Gastrocnemius medialis (tissue), 4 donors: ENCODE measurements at regions not wholly inside any gene's neighbourhood (a gene's known extent, or its start where the extent isn't known, plus 50 kb on each side); places are given as distances from the start of the nearest gene placed in this dataset.

ENCODE experiments used
- ATAC-seq, 2 donors: fragments of 150-250 bp; one replicate each; pipeline ENCODE4 v1.9.1; 2016
- DNase-seq, 2 donors: peaks; one replicate each; pipeline ENCODE4 v3.0.0-alpha.2; 2019
- H3K27ac ChIP-seq, 4 donors: fragments of 200-600 bp; sonication (generic); 1 replicate in 1 of 4; 2 replicates in 3 of 4; pipeline ENCODE4 v1.5.1; 2016 to 2018; ENCODE audit warnings: mild to moderate bottlenecking in 2 of 4, moderate library complexity in 1 of 4
- H3K27me3 ChIP-seq, 3 donors: fragments of 200-600 bp; sonication (generic) in 2 of 3; 1 replicate in 1 of 3; 2 replicates in 2 of 3; pipeline versions ENCODE4 v1.5.1 to v1.6.0; 2016 to 2019; ENCODE audit warnings: mild to moderate bottlenecking in 1 of 3, moderate library complexity in 1 of 3
- H3K36me3 ChIP-seq, 2 donors: fragments of 200-600 bp; sonication (generic) in 1 of 2; one replicate each; pipeline ENCODE4 v1.5.1; 2017 to 2018
- H3K4me1 ChIP-seq, 2 donors: fragments of 200-600 bp; sonication (generic) in 1 of 2; one replicate each; pipeline ENCODE4 v1.5.1; 2016 to 2017; ENCODE audit warnings: mild to moderate bottlenecking in 2 of 2
- H3K4me3 ChIP-seq, 4 donors: fragments of 200-600 bp; sonication (generic) in 3 of 4; 1 replicate in 1 of 4; 2 replicates in 3 of 4; pipeline ENCODE4 v1.5.1; 2016 to 2019; ENCODE audit warnings: mild to moderate bottlenecking in 2 of 4
- H3K9me3 ChIP-seq, 3 donors: fragments of 200-600 bp; sonication (generic) in 2 of 3; 1 replicate in 1 of 3; 2 replicates in 2 of 3; pipeline ENCODE4 v1.5.1; 2016 to 2019
- CTCF ChIP-seq, 5 experiments: fragments of 450-650 bp in 3 of 5; fragments of 200-600 bp in 2 of 5; sonication (generic) in 2 of 5; IDR thresholded peaks in 4 of 5; conservative IDR thresholded peaks in 1 of 5; 1 replicate in 4 of 5; 2 replicates in 1 of 5; pipeline ENCODE4 v1.5.1; 2016 to 2019; ENCODE audit warnings: antibody characterized with exemption in 5 of 5, mild to moderate bottlenecking in 3 of 5, moderate library complexity in 3 of 5
- POLR2A ChIP-seq, 2 donors: fragments of 450-650 bp; IDR thresholded peaks; one replicate each; pipeline ENCODE4 v1.6.1; 2017; ENCODE audit warnings: antibody characterized with exemption in 2 of 2, mild to moderate bottlenecking in 2 of 2, moderate library complexity in 2 of 2
- in situ Hi-C, 4 donors: fragments of 200-750 bp; cut with MboI; loops; one replicate each; pipeline versions ENCODE4 v1.15.0 to v1.8.0; 2017; ENCODE audit warnings: low sequenced_read_pairs in 4 of 4
- intact Hi-C: fragments of 100-400 bp; cut with DNase I; formaldehyde crosslinking; loops from one replicate; pipeline ENCODE4 v1.15.1; 2023; ENCODE audit warnings: low total_unique reads

DNA sequence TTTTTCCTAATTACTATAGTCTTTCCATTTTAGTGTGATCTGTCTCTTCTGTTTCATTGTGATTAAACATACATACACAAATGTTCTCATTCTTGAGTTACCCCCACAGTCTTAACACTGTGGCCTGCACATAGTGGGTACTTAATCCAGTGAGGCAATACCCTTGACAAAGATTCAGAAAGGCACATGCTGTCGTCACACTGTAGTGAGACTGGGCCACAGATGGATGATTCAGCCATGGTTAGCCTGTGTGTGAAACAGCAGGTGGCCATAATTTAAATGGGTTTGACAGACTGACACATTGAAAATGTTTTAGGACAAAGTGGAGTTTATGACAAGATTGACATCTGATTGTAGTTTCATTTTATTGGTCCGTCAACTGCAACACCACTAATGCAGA, 313.1 kb downstream of the C11orf87 start:
- in situ Hi-C loops, result loop anchor here in 1 of 4 donors (10.0 kb wide), 1 partner anchor 60 kb away; no protein-coding TSS in a partner anchor
- no peak overlapping the region for H3K27ac ChIP-seq
- H3K27me3 ChIP-seq, result no peaks in the 10 kb centered on the region
- no peaks in the 10 kb centered on the region for H3K9me3 ChIP-seq
- no peaks in the 10 kb centered on the region for H3K4me1 ChIP-seq
- intact Hi-C loops, result no loop called here
- no peak for ATAC-seq
- H3K36me3 ChIP-seq, result no peaks in the 10 kb centered on the region
- TF ChIP-seq CTCF (IDR thresholded peaks at IDR 0.05 in 4 of 5, conservative IDR thresholded peaks at IDR 0.05 in 1 of 5) (no peak), POLR2A (IDR thresholded peaks at IDR 0.05) (no peak)
- no peak for DNase-seq
- no peak overlapping the region for H3K4me3 ChIP-seq

- no peak overlapping the region for H3K4me3 ChIP-seq
- no peak overlapping the region for H3K27ac ChIP-seq
- intact Hi-C loops, result no loop called here
- H3K9me3 ChIP-seq, result no peaks in the 10 kb centered on the region
- TF ChIP-seq CTCF (IDR thresholded peaks at IDR 0.05 in 4 of 5, conservative IDR thresholded peaks at IDR 0.05 in 1 of 5) (no peak), POLR2A (IDR thresholded peaks at IDR 0.05) (no peak)
- in situ Hi-C loops, result loop anchor here in 1 of 4 donors (10.0 kb wide), 1 partner anchor 65 kb away; no protein-coding TSS in a partner anchor
- no peaks in the 10 kb centered on the region for H3K4me1 ChIP-seq
- DNase-seq, result no peak
- H3K36me3 ChIP-seq, result no peaks in the 10 kb centered on the region
- no peak for ATAC-seq
- H3K27me3 ChIP-seq, result no peaks in the 10 kb centered on the region
Measured at GRCh38 chr11:109739379-109739778, 317.4 kb downstream of the C11orf87 start.

GRCh38 chr11:109745996-109746625, 324.1 kb downstream of the C11orf87 start:
- Histone ChIP-seq H3K4me1 (no peaks in the 10 kb centered on the region), H3K4me3 (no peak overlapping the region), H3K36me3 (no peaks in the 10 kb centered on the region), H3K27ac (no peak overlapping the region), H3K9me3 (no peaks in the 10 kb centered on the region), H3K27me3 (no peaks in the 10 kb centered on the region)
- TF ChIP-seq CTCF (IDR thresholded peaks at IDR 0.05 in 4 of 5, conservative IDR thresholded peaks at IDR 0.05 in 1 of 5), result no peak
- no peak for TF ChIP-seq POLR2A (IDR thresholded peaks at IDR 0.05)
- ATAC-seq (no peak), DNase-seq (no peak)
- in situ Hi-C loops, result no loop called here
- intact Hi-C loops, result no loop called here

- Histone ChIP-seq H3K36me3 (no peaks in the 10 kb centered on the region), H3K27me3 (no peaks in the 10 kb centered on the region), H3K9me3 (no peaks in the 10 kb centered on the region), H3K4me3 (no peak overlapping the region), H3K27ac (no peak overlapping the region), H3K4me1 (no peaks in the 10 kb centered on the region)
- in situ Hi-C loops, result no loop called here
- no peak for TF ChIP-seq CTCF (IDR thresholded peaks at IDR 0.05 in 4 of 5, conservative IDR thresholded peaks at IDR 0.05 in 1 of 5)
- TF ChIP-seq POLR2A (IDR thresholded peaks at IDR 0.05), result no peak
- no peak for DNase-seq
- no peak for ATAC-seq
- intact Hi-C loops, result no loop called here
Measured at GRCh38 chr11:109747839-109748238, 325.8 kb downstream of the C11orf87 start.

DNA sequence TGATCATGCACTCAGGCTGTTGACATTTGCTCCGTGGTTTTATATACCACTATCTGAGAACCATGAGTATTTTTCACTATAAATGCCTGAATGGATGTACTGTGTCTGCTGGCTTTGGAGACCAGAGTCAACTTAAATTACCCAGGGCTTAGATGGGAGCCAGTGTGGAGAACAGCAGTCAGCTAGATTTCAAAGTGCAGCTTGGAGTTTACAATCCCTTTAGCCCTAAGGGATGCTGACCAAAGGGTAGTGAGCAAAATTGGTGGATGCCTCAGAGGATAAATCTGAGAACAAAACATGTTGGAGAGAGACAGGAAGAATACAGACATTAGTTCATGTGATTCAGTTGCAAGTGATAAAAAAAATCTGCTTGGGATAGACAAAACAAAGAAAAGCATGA, 327.5 kb downstream of the C11orf87 start:
- in situ Hi-C loops, result no loop called here
- TF ChIP-seq CTCF (IDR thresholded peaks at IDR 0.05 in 4 of 5, conservative IDR thresholded peaks at IDR 0.05 in 1 of 5) (no peak), POLR2A (IDR thresholded peaks at IDR 0.05) (no peak)

More for the DNA sequence above, 327.5 kb downstream of the C11orf87 start:
- Histone ChIP-seq H3K4me1 (no peaks in the 10 kb centered on the region), H3K9me3 (no peaks in the 10 kb centered on the region), H3K27me3 (no peaks in the 10 kb centered on the region), H3K27ac (no peak overlapping the region), H3K4me3 (no peak overlapping the region), H3K36me3 (no peaks in the 10 kb centered on the region)
- intact Hi-C loops, result no loop called here
- ATAC-seq (no peak), DNase-seq (no peak)
